Liver (tissue), 7 donors: ENCODE measurements at regions not wholly inside any gene's neighbourhood (a gene's known extent, or its start where the extent isn't known, plus 50 kb on each side); places are given as distances from the start of the nearest gene placed in this dataset.

Experiments used
- DNase-seq: peaks from one replicate; pipeline ENCODE4 v3.0.0-alpha.2; 2017; ENCODE audit warnings: low spot score
- H3K27ac ChIP-seq, 2 donors: one replicate each; pipeline ENCODE4 v1.7.0; 2013; ENCODE audit warnings: inconsistent platforms in 2 of 2, low read length in 2 of 2, control low read depth in 1 of 2, low read depth in 1 of 2, mild to moderate bottlenecking in 1 of 2
- H3K27me3 ChIP-seq, 4 donors: one replicate each; pipeline versions ENCODE4 v1.6.1 to v1.7.0; 2013; ENCODE audit warnings: low read length in 3 of 4, inconsistent platforms in 1 of 4, mild to moderate bottlenecking in 1 of 4, moderate library complexity in 1 of 4; ENCODE audit not compliant: control insufficient read depth in 4 of 4, insufficient read depth in 4 of 4
- H3K36me3 ChIP-seq, 4 donors: one replicate each; pipeline versions ENCODE4 v1.6.1 to v1.7.0; 2013; ENCODE audit warnings: low read length in 3 of 4, mild to moderate bottlenecking in 3 of 4, low read depth in 1 of 4, moderate library complexity in 1 of 4; ENCODE audit not compliant: control insufficient read depth in 4 of 4, insufficient read depth in 3 of 4
- H3K4me1 ChIP-seq, 4 donors: one replicate each; pipeline versions ENCODE4 v1.6.1 to v1.7.0; 2013; ENCODE audit warnings: low read length in 3 of 4, mild to moderate bottlenecking in 3 of 4, moderate library complexity in 1 of 4; ENCODE audit not compliant: control insufficient read depth in 4 of 4, insufficient read depth in 4 of 4
- H3K4me3 ChIP-seq, 3 donors: one replicate each; pipeline versions ENCODE4 v1.6.1 to v1.7.0; 2013; ENCODE audit warnings: low read length in 3 of 3, control low read depth in 1 of 3, low read depth in 1 of 3, mild to moderate bottlenecking in 1 of 3
- H3K9ac ChIP-seq, 2 donors: one replicate each; pipeline ENCODE4 v1.7.0; 2013; ENCODE audit warnings: low read length in 2 of 2, mild to moderate bottlenecking in 2 of 2, moderate library complexity in 2 of 2, control low read depth in 1 of 2, low read depth in 1 of 2
- H3K9me3 ChIP-seq, 4 donors: one replicate each; pipeline versions ENCODE4 v1.6.1 to v1.7.0; 2013; ENCODE audit warnings: low read length in 3 of 4; ENCODE audit not compliant: control insufficient read depth in 4 of 4
- ATF3 ChIP-seq: IDR thresholded peaks from 2 replicates; pipeline ENCODE4 v1.6.1; 2016; ENCODE audit warnings: antibody characterized with exemption
- EGR1 ChIP-seq, 2 donors: IDR thresholded peaks; 2 replicates each; pipeline ENCODE4 v1.6.1; 2016 to 2018; ENCODE audit warnings: antibody characterized with exemption in 2 of 2, low read depth in 2 of 2
- FOXA2 ChIP-seq: IDR thresholded peaks from 2 replicates; pipeline ENCODE4 v1.6.1; 2016; ENCODE audit warnings: antibody characterized with exemption
- GABPA ChIP-seq, 2 donors: IDR thresholded peaks in 1 of 2; conservative IDR thresholded peaks in 1 of 2; 2 replicates each; pipeline ENCODE4 v1.6.1; 2016; ENCODE audit warnings: antibody characterized with exemption in 2 of 2, mild to moderate bottlenecking in 1 of 2, moderate library complexity in 1 of 2
- HNF4A ChIP-seq, 2 donors: conservative IDR thresholded peaks; 2 replicates each; pipeline ENCODE4 v1.6.1; 2016; ENCODE audit warnings: antibody characterized with exemption in 2 of 2, mild to moderate bottlenecking in 2 of 2
- JUND ChIP-seq, 2 donors: IDR thresholded peaks; 2 replicates each; pipeline ENCODE4 v1.6.1; 2016; ENCODE audit warnings: antibody characterized with exemption in 2 of 2
- MAX ChIP-seq: IDR thresholded peaks from 2 replicates; pipeline ENCODE4 v1.6.1; 2016; ENCODE audit warnings: antibody characterized with exemption
- REST ChIP-seq: IDR thresholded peaks from 2 replicates; pipeline ENCODE4 v1.6.1; 2016; ENCODE audit warnings: antibody characterized with exemption, mild to moderate bottlenecking
- RXRA ChIP-seq, 2 donors: IDR thresholded peaks; 2 replicates each; pipeline ENCODE4 v1.6.1; 2017 to 2018; ENCODE audit warnings: antibody characterized with exemption in 2 of 2, mild to moderate bottlenecking in 1 of 2
- SP1 ChIP-seq: IDR thresholded peaks from 2 replicates; pipeline ENCODE4 v1.6.1; 2018; ENCODE audit warnings: antibody characterized with exemption, mild to moderate bottlenecking
- TAF1 ChIP-seq: conservative IDR thresholded peaks from 2 replicates; pipeline ENCODE4 v1.6.1; 2016; ENCODE audit warnings: antibody characterized with exemption, mild to moderate bottlenecking
- YY1 ChIP-seq: IDR thresholded peaks from 2 replicates; pipeline ENCODE4 v1.6.1; 2016; ENCODE audit warnings: antibody characterized with exemption, mild to moderate bottlenecking
- ZBTB33 ChIP-seq: IDR thresholded peaks from 2 replicates; pipeline ENCODE4 v1.6.1; 2016; ENCODE audit warnings: antibody characterized with exemption
- WGBS: extraction: QIAGEN DNeasy Blood & Tissue Kit; methylation state at CpG from one replicate; pipeline ENCODE4 v1.1.7; 2013; 5-methylcytosine and 5-hydroxymethylcytosine counted together
- donor health status: healthy.
- donor health status: healthy.
- donor health status: healthy.
- donor health status: healthy.

DNA sequence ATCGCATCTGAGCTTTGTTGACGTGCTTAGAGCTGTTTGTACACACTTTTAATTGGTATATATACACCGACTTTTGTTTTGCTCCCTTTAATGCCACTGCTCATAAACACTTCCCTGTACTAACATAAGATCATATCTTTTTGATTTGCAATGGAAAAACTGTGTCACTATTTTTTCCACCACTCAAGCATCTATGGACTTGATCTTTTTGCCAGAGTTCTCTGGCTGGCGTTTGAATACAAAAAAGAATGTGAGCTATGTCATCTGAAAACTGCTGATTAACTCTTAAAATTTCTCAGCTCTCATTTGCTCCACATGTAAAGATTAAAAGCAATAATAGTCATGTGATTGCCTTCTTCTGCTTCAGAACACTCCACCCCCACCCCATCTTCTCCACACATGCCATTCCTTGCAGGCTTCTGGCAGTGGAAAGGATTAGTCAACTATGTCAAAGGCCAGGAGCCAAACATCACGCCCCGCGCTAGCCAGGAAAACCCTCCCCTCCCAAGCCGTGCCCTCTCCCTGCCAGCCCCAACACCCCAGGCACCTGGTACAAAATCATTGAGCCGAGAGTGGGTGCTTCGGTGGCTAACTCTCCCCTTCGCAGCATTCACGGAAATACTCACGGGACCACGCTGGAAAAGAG, 123.4 kb upstream of the MEF2A start:
- Histone ChIP-seq H3K27me3 (peaks cover 0 to 2% (median 0%) of the 10 kb centered on the region in 4 donors), H3K4me3 (no peak overlapping the region), H3K4me1 (no peaks in the 10 kb centered on the region), H3K27ac (no peak overlapping the region), H3K9ac (no peak overlapping the region), H3K36me3 (no peaks in the 10 kb centered on the region), H3K9me3 (no peaks in the 10 kb centered on the region)
- 66% methylated on average over 14 of the region's 14 CpGs for WGBS
- TF ChIP-seq YY1 (no peak), JUND (IDR thresholded peaks at IDR 0.05) (peak; percentile 89 to 90)
- DNase-seq = peak; percentile 16

DNA sequence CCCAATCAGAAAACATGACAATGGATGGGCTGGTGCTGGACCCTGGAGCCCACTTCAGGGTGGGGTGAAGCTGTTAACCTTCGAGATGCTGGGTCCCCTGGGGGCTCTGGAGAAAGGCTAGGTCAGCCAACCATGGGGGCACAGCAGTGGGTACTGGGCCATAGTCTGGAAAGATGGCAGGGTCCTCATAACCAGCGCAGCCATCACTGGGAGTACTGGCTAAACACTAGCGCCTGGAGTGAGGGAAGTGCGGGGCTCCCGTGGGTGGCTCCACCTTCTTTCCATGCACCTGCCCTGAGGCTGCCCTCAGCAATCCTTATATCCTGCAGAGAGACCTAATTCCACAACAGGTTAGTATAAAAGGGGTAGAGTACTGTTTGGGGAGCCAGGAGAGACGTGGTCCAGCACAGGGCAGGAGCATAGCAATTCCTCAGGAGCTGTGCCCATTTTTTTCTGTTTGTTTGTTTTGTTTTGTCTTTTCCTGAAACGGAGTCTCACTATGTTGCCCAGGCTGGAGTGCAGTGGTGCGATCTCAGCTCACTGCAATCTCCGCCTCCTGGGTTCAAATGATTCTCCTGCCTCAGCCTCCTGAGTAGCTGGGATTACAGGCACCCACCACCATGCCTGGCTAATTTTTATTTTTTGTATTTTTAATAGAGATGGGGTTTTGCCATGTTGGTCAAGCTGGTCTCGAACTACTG, 122.6 kb upstream of the MEF2A start:
- 75% methylated on average over 10 of the region's 10 CpGs for WGBS
- Histone ChIP-seq H3K9ac (no peak overlapping the region), H3K27me3 (peaks cover 0 to 2% (median 0%) of the 10 kb centered on the region in 4 donors), H3K9me3 (no peaks in the 10 kb centered on the region), H3K4me3 (no peak overlapping the region), H3K36me3 (no peaks in the 10 kb centered on the region), H3K4me1 (no peaks in the 10 kb centered on the region), H3K27ac (no peak overlapping the region)
- DNase-seq = no peak
- TF ChIP-seq GABPA (IDR thresholded peaks at IDR 0.05 in 1 of 2, conservative IDR thresholded peaks at IDR 0.05 in 1 of 2) (no peak), ATF3 (no peak), HNF4A (conservative IDR thresholded peaks at IDR 0.05) (no peak), SP1 (no peak), JUND (IDR thresholded peaks at IDR 0.05) (no peak), TAF1 (no peak), EGR1 (IDR thresholded peaks at IDR 0.05; ENCODE audit: low read depth in 2 of 2) (no peak), REST (no peak), RXRA (IDR thresholded peaks at IDR 0.05) (no peak), ZBTB33 (no peak), MAX (no peak), FOXA2 (no peak)
